TTC549 (cell line): ENCODE measurements at regions not wholly inside any gene's neighbourhood (a gene's known extent, or its start where the extent isn't known, plus 50 kb on each side); places are given as distances from the start of the nearest gene placed in this dataset.

Experiments
- FAIRE-seq: peaks from 2 replicates; lab custom pipeline; 2012; peaks lifted over from hg19 to GRCh38; lab: Jason Lieb, UNC

- no peak for FAIRE-seq
These were observed 917.0 kb downstream of the MAT2B start for GRCh38 chr5:164422400-164422799.

GRCh38 chr5:164431634-164432304 lies 926.4 kb downstream of the MAT2B start:
- FAIRE-seq, result no peak

- FAIRE-seq, result no peak
These were observed 927.9 kb downstream of the MAT2B start for GRCh38 chr5:164433106-164433870.

GRCh38 chr5:164435576-164435975 lies 930.2 kb downstream of the MAT2B start:
- FAIRE-seq, result no peak

- no peak for FAIRE-seq
These were observed 934.4 kb downstream of the MAT2B start for GRCh38 chr5:164439799-164440198.

- FAIRE-seq, result no peak
These were observed 944.0 kb downstream of the MAT2B start for GRCh38 chr5:164449460-164449859.

- FAIRE-seq, result no peak
These were observed 960.6 kb downstream of the MAT2B start for GRCh38 chr5:164466033-164466432.

GRCh38 chr5:164470312-164470711 lies 964.9 kb downstream of the MAT2B start:
- FAIRE-seq, result no peak

GRCh38 chr5:164472165-164472564 lies 966.7 kb downstream of the MAT2B start:
- FAIRE-seq, result no peak

GRCh38 chr5:164475339-164475977 lies 970.0 kb downstream of the MAT2B start:
- no peak for FAIRE-seq

GRCh38 chr5:164481270-164481669 lies 975.9 kb downstream of the MAT2B start:
- no peak for FAIRE-seq

- FAIRE-seq, result no peak
These were observed 976.9 kb downstream of the MAT2B start for GRCh38 chr5:164482351-164482750.

- no peak for FAIRE-seq
These were observed 979.5 kb downstream of the MAT2B start for GRCh38 chr5:164484948-164485347.

- no peak for FAIRE-seq
These were observed 982.5 kb downstream of the MAT2B start for GRCh38 chr5:164487939-164488338.

GRCh38 chr5:164497311-164498064 lies 992.1 kb downstream of the MAT2B start:
- FAIRE-seq, result no peak

- FAIRE-seq, result no peak
These were observed 993.0 kb downstream of the MAT2B start for GRCh38 chr5:164498438-164498837.

- no peak for FAIRE-seq
These were observed 995.4 kb downstream of the MAT2B start for GRCh38 chr5:164500856-164501255.

GRCh38 chr5:164501344-164501743 lies 995.9 kb downstream of the MAT2B start:
- FAIRE-seq, result no peak

- FAIRE-seq, result peak; percentile 46
These were observed 998.8 kb downstream of the MAT2B start for GRCh38 chr5:164504141-164504772.

GRCh38 chr5:164505791-164506190 lies 1000.4 kb downstream of the MAT2B start:
- FAIRE-seq, result no peak

- FAIRE-seq, result no peak
These were observed 1012.8 kb downstream of the MAT2B start for GRCh38 chr5:164518067-164518740.

- FAIRE-seq, result no peak
These were observed 1013.3 kb downstream of the MAT2B start for GRCh38 chr5:164518741-164519080.
